ENCODE measurements at regions not wholly inside any gene's neighbourhood (a gene's known extent, or its start where the extent isn't known, plus 50 kb on each side); places are given as distances from the start of the nearest gene placed in this dataset.
"Not testable (repeated sequence)": the region's sequence is repeated elsewhere in the genome, so short reads cannot be mapped to it uniquely, and the experiment has no call there.

- not testable (repeated sequence) for TF ChIP-seq POLR2A (IDR thresholded peaks at IDR 0.05); CTCF (IDR thresholded peaks at IDR 0.05); POLR2AphosphoS5 (IDR thresholded peaks at IDR 0.05; ENCODE audit: insufficient read depth in 1 of 2, low read depth in 1 of 2)
Measured at GRCh38 chr17:21488043-21488442, 111.9 kb downstream of the KCNJ12 start.

All from vagina (tissue), 2 donors.